ENCODE measurements at regions not wholly inside any gene's neighbourhood (a gene's known extent, or its start where the extent isn't known, plus 50 kb on each side); places are given as distances from the start of the nearest gene placed in this dataset.
"Not testable (repeated sequence)": the region's sequence is repeated elsewhere in the genome, so short reads cannot be mapped to it uniquely, and the experiment has no call there.

DNA sequence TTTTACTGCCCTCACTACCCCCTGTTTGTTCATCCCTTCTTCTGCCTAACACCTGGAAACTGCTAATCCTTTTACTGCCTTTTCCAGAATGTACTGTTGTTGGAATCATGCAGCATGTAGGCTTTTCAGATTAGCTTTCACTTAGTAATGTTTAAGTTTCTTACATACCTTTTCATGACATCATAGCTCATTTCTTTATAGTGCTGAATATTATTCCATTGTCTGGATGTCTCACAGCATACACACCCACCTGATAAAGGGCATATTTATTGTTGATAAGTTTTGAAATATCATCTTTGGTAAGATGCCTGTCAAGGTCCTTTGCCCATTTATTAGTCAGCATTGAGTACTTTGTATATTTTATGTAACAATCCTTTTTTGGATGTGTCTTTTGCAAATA lies 588.2 kb upstream of the NRSN1 start:
- H3K4me3 ChIP-seq, result no peak overlapping the region
- TF ChIP-seq POLR2A (IDR thresholded peaks at IDR 0.05) (no peak), EP300 (IDR thresholded peaks at IDR 0.05) (no peak), POLR2AphosphoS5 (IDR thresholded peaks at IDR 0.05) (no peak)
- TF ChIP-seq, protein P1, sequence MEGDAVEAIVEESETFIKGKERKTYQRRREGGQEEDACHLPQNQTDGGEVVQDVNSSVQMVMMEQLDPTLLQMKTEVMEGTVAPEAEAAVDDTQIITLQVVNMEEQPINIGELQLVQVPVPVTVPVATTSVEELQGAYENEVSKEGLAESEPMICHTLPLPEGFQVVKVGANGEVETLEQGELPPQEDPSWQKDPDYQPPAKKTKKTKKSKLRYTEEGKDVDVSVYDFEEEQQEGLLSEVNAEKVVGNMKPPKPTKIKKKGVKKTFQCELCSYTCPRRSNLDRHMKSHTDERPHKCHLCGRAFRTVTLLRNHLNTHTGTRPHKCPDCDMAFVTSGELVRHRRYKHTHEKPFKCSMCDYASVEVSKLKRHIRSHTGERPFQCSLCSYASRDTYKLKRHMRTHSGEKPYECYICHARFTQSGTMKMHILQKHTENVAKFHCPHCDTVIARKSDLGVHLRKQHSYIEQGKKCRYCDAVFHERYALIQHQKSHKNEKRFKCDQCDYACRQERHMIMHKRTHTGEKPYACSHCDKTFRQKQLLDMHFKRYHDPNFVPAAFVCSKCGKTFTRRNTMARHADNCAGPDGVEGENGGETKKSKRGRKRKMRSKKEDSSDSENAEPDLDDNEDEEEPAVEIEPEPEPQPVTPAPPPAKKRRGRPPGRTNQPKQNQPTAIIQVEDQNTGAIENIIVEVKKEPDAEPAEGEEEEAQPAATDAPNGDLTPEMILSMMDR (IDR thresholded peaks at IDR 0.05), result no peak

DNA sequence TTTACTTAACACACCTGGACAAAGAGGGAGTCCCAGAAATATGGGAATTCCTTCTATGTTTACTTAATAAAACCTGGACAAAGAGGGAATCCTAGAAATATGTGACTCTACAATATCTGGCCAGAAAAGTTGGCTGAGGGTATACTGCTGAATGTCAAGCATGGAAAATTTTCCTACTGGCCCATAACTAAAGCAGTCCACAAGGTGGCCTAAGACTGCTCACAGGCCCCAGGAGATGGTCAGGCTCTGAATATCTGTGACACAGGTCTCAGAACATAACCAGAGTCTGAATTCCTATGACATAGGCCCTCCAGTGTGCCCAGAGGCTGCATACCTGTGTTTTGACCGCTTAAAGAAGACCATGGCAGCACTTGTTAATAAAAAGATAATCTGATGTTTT lies 578.2 kb upstream of the NRSN1 start:
- Histone ChIP-seq H3K4me3 (no peak overlapping the region), H3K27me3 (no peaks in the 10 kb centered on the region), H3K4me1 (no peaks in the 10 kb centered on the region), H3K27ac (no peak overlapping the region), H3K9me3 (no peaks in the 10 kb centered on the region), H3K36me3 (no peaks in the 10 kb centered on the region)
- TF ChIP-seq, protein P1 (IDR thresholded peaks at IDR 0.05), result no peak
- no peak for TF ChIP-seq POLR2A (IDR thresholded peaks at IDR 0.05)
- no peak for TF ChIP-seq EP300 (IDR thresholded peaks at IDR 0.05)
- TF ChIP-seq POLR2AphosphoS5 (IDR thresholded peaks at IDR 0.05), result no peak
- WGBS, result 79% methylated on average over 1 of the region's 1 CpG
- DNase-seq (ENCODE audit: low spot score in 2 of 2), result no peak

More for the DNA sequence above, 588.2 kb upstream of the NRSN1 start:
- Histone ChIP-seq H3K36me3 (no peaks in the 10 kb centered on the region), H3K4me1 (no peaks in the 10 kb centered on the region), H3K27me3 (no peaks in the 10 kb centered on the region), H3K27ac (no peak overlapping the region), H3K9me3 (no peaks in the 10 kb centered on the region)
- no peak for DNase-seq (ENCODE audit: low spot score in 2 of 2)

DNA sequence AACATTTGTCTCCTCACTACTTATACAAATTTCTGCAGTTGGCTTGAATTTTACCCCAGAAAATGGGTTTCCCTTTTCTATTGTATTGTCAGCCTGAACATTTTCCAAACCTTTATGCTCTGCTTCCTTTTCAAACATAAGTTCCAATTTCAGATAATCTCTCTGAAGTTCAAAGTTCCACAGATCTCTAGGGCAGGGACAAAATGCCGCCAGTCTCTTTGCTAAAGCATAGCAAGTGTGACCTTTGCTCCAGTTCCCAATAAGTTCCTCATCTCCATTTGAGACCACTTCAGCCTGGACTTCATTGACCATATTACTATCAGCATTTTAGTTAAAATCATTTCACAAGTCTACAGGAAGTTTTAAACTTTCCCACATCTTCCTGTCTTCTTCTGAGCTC lies 571.1 kb upstream of the NRSN1 start:
- WGBS, result 91% methylated on average over 1 of the region's 1 CpG
- not testable (repeated sequence) for H3K4me1 ChIP-seq

DNA sequence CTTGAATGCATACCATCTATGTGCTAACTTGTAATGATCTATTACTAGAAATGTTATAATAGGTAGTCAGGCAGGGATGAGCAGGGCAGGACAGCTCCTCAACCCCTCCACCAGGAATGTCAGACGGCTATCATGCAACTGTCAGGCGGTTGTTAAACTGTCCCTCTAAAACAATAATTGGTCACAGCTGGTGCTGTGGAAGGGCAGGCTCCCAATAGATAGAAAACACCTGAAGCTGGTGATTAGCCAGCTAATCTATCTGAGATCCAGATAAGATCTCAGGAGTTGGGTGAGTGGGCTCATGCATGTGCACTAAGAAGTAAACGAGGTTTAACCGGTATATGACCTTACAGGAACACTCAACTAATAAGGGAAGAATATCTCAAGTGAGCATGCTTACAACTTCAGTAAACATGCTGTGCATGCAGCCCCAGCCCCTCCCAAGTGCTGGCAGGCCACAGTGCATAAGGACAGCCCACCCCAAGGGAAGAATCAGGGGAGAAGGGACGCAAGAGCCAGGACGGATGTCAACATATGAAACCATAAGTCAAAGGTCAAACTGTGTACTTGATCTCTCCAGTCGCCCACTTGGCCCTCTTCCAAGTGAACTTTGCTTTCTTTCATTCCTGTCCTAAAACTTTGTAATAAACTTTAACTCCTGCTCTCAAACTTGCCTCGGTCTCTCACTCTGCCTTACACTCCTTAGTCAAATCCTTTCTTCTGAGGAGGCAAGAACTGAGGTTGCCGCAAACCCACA lies 566.2 kb upstream of the NRSN1 start:
- WGBS, result 71% methylated on average over 9 of the region's 9 CpGs
- H3K36me3 ChIP-seq, result no peaks in the 10 kb centered on the region
- H3K27ac ChIP-seq, result no peak overlapping the region
- no peaks in the 10 kb centered on the region for H3K4me1 ChIP-seq
- H3K27me3 ChIP-seq, result no peaks in the 10 kb centered on the region
- peaks cover 8% of the 10 kb centered on the region for H3K9me3 ChIP-seq
- H3K4me3 ChIP-seq, result no peak overlapping the region
- TF ChIP-seq POLR2A (IDR thresholded peaks at IDR 0.05), result no peak
- no peak for TF ChIP-seq EP300 (IDR thresholded peaks at IDR 0.05)
- no peak for TF ChIP-seq POLR2AphosphoS5 (IDR thresholded peaks at IDR 0.05)
- TF ChIP-seq, protein P1 (IDR thresholded peaks at IDR 0.05), result no peak
- no peak for DNase-seq (ENCODE audit: low spot score in 2 of 2)

More for the DNA sequence above, 571.1 kb upstream of the NRSN1 start:
- not testable (repeated sequence) for H3K4me3 ChIP-seq; H3K27me3 ChIP-seq; DNase-seq (ENCODE audit: low spot score in 2 of 2); H3K9me3 ChIP-seq; H3K27ac ChIP-seq; H3K36me3 ChIP-seq

DNA sequence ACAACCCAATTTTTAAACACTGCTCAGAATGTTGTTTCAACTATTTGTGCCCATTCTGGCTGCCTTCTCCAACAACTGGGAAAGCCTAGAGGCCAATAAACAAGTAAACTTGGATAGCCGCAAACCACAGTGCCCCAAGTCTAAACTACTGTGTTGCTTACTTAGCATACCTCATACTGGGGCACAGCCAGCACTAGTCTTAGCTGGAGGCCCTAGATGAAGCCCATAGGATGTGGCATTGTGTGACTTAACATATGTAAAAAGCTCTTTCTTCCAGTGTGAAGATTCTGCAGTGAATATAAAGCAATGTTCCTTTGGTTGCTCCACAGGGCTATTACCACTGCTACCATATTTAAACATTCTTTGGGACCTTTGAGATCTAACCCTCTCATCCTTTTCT lies 564.3 kb upstream of the NRSN1 start:
- Histone ChIP-seq H3K36me3 (no peaks in the 10 kb centered on the region), H3K9me3 (peaks cover 8% of the 10 kb centered on the region), H3K4me1 (no peaks in the 10 kb centered on the region), H3K27me3 (no peaks in the 10 kb centered on the region), H3K27ac (no peak overlapping the region), H3K4me3 (no peak overlapping the region)
- DNase-seq (ENCODE audit: low spot score in 2 of 2), result no peak
- WGBS, result 85% methylated on average over 1 of the region's 1 CpG
- TF ChIP-seq POLR2A (IDR thresholded peaks at IDR 0.05) (no peak), EP300 (IDR thresholded peaks at IDR 0.05) (no peak), POLR2AphosphoS5 (IDR thresholded peaks at IDR 0.05) (no peak)
- TF ChIP-seq, protein P1 (IDR thresholded peaks at IDR 0.05), result no peak

DNA sequence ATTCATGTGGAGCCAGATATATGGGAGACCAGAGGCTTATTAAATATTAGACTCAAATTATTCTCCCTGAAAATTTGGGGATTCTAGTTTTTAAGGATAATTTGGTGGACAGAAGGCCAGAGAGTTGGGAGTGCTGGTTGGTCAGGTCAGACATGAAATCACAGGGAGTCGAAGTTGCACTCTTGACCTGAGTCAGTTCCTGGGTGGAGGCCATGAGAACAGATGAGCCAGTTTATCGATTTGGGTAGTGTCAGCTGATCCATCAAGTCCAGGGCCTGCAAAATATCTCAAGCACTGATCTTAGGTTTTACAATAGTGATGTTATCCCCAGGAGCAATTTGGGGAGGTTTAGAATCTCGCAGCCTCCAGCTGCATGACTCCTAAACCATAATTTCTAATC lies 563.5 kb upstream of the NRSN1 start:
- H3K36me3 ChIP-seq, result no peaks in the 10 kb centered on the region
- H3K9me3 ChIP-seq, result peaks cover 8% of the 10 kb centered on the region
- TF ChIP-seq POLR2A (IDR thresholded peaks at IDR 0.05), result no peak
- TF ChIP-seq, protein P1 (IDR thresholded peaks at IDR 0.05), result no peak
- no peak for TF ChIP-seq EP300 (IDR thresholded peaks at IDR 0.05)
- H3K4me1 ChIP-seq, result no peaks in the 10 kb centered on the region
- no peaks in the 10 kb centered on the region for H3K27me3 ChIP-seq
- H3K4me3 ChIP-seq, result no peak overlapping the region
- no peak for DNase-seq (ENCODE audit: low spot score in 2 of 2)
- no peak overlapping the region for H3K27ac ChIP-seq
- WGBS, result 91% methylated on average over 3 of the region's 3 CpGs
